ENCODE measurements at regions not wholly inside any gene's neighbourhood (a gene's known extent, or its start where the extent isn't known, plus 50 kb on each side); places are given as distances from the start of the nearest gene placed in this dataset.
"Not testable (repeated sequence)": the region's sequence is repeated elsewhere in the genome, so short reads cannot be mapped to it uniquely, and the experiment has no call there.

GRCh38 chr22:22165936-22166710, 78.5 kb upstream of the VPREB1 start:
- peak overlapping the region in 1 of 2 donors; percentile 82 for H3K27ac Mint-ChIP-seq
- ATAC-seq (replicated peaks) (no peak), DNase-seq (no peak)
- H3K27me3 Mint-ChIP-seq = peaks cover 6 to 26% of the 10 kb centered on the region in 2 donors
- peaks cover 3% of the 10 kb centered on the region for H3K36me3 Mint-ChIP-seq (ENCODE audit: insufficient read depth)
- no peaks in the 10 kb centered on the region for H3K9me3 Mint-ChIP-seq
- H3K4me1 Mint-ChIP-seq (ENCODE audit: low read depth in 2 of 2) = peaks cover 8 to 15% of the 10 kb centered on the region in 2 donors
- no peak overlapping the region for H3K4me3 Mint-ChIP-seq

GRCh38 chr22:22164541-22165272, 79.9 kb upstream of the VPREB1 start:
- no peak overlapping the region for H3K27ac Mint-ChIP-seq
- H3K9me3 Mint-ChIP-seq = no peaks in the 10 kb centered on the region
- DNase-seq (no peak), ATAC-seq (replicated peaks) (no peak)
- H3K4me1 Mint-ChIP-seq (ENCODE audit: low read depth in 2 of 2) = peaks cover 8 to 15% of the 10 kb centered on the region in 2 donors
- H3K4me3 Mint-ChIP-seq = no peak overlapping the region
- peaks cover 9 to 30% of the 10 kb centered on the region in 2 donors for H3K27me3 Mint-ChIP-seq
- H3K36me3 Mint-ChIP-seq (ENCODE audit: insufficient read depth) = peaks cover 3% of the 10 kb centered on the region

GRCh38 chr22:22161924-22162851, 82.4 kb upstream of the VPREB1 start:
- no peaks in the 10 kb centered on the region for H3K9me3 Mint-ChIP-seq
- DNase-seq (no peak), ATAC-seq (replicated peaks) (peak; percentile 45)
- H3K4me3 Mint-ChIP-seq = no peak overlapping the region
- no peak overlapping the region for H3K27ac Mint-ChIP-seq
- peaks cover 13 to 38% of the 10 kb centered on the region in 2 donors for H3K27me3 Mint-ChIP-seq
- H3K4me1 Mint-ChIP-seq (ENCODE audit: low read depth in 2 of 2) = peaks cover 0 to 3% of the 10 kb centered on the region in 2 donors
- peaks cover 3% of the 10 kb centered on the region for H3K36me3 Mint-ChIP-seq (ENCODE audit: insufficient read depth)

GRCh38 chr22:22160768-22161167, 83.8 kb upstream of the VPREB1 start:
- peaks cover 13 to 38% of the 10 kb centered on the region in 2 donors for H3K27me3 Mint-ChIP-seq
- not testable (repeated sequence) for H3K27ac Mint-ChIP-seq; ATAC-seq (replicated peaks)

GRCh38 chr22:22159384-22159783, 85.2 kb upstream of the VPREB1 start:
- DNase-seq (no peak), ATAC-seq (replicated peaks) (no peak)
- H3K27me3 Mint-ChIP-seq = peaks cover 13 to 42% of the 10 kb centered on the region in 2 donors
- H3K4me3 Mint-ChIP-seq = no peak overlapping the region
- no peaks in the 10 kb centered on the region for H3K9me3 Mint-ChIP-seq
- H3K36me3 Mint-ChIP-seq (ENCODE audit: insufficient read depth) = peaks cover 3% of the 10 kb centered on the region
- H3K27ac Mint-ChIP-seq = no peak overlapping the region
- H3K4me1 Mint-ChIP-seq (ENCODE audit: low read depth in 2 of 2) = peaks cover 3 to 9% of the 10 kb centered on the region in 2 donors

More at GRCh38 chr22:22160768-22161167, 83.8 kb upstream of the VPREB1 start:
- DNase-seq; H3K36me3 Mint-ChIP-seq (ENCODE audit: insufficient read depth); H3K4me3 Mint-ChIP-seq; H3K9me3 Mint-ChIP-seq; H3K4me1 Mint-ChIP-seq (ENCODE audit: low read depth in 2 of 2): not testable (repeated sequence)

- no peak for ATAC-seq (replicated peaks)
- DNase-seq = no peak
- peaks cover 3 to 9% of the 10 kb centered on the region in 2 donors for H3K4me1 Mint-ChIP-seq (ENCODE audit: low read depth in 2 of 2)
- peaks cover 13 to 41% of the 10 kb centered on the region in 2 donors for H3K27me3 Mint-ChIP-seq
- H3K9me3 Mint-ChIP-seq = no peaks in the 10 kb centered on the region
- peaks cover 2% of the 10 kb centered on the region for H3K36me3 Mint-ChIP-seq (ENCODE audit: insufficient read depth)
- no peak overlapping the region for H3K4me3 Mint-ChIP-seq
- H3K27ac Mint-ChIP-seq = no peak overlapping the region
Measured at GRCh38 chr22:22158965-22159364, 85.6 kb upstream of the VPREB1 start.

GRCh38 chr22:22158207-22158816, 86.3 kb upstream of the VPREB1 start:
- DNase-seq (no peak), ATAC-seq (replicated peaks) (no peak)
- Mint-ChIP-seq H3K4me3 (no peak overlapping the region), H3K9me3 (no peaks in the 10 kb centered on the region), H3K4me1 (ENCODE audit: low read depth in 2 of 2) (peaks cover 3 to 9% of the 10 kb centered on the region in 2 donors), H3K27me3 (peaks cover 12 to 34% of the 10 kb centered on the region in 2 donors), H3K36me3 (ENCODE audit: insufficient read depth) (peaks cover 2% of the 10 kb centered on the region), H3K27ac (no peak overlapping the region)

- Mint-ChIP-seq H3K4me3 (no peak overlapping the region), H3K36me3 (ENCODE audit: insufficient read depth) (peaks cover 2% of the 10 kb centered on the region), H3K9me3 (no peaks in the 10 kb centered on the region), H3K27me3 (peaks cover 7 to 29% of the 10 kb centered on the region in 2 donors), H3K27ac (peak overlapping the region in 1 of 2 donors; percentile 36), H3K4me1 (ENCODE audit: low read depth in 2 of 2) (peaks cover 3 to 9% of the 10 kb centered on the region in 2 donors)
- DNase-seq = no peak
- ATAC-seq (replicated peaks) = no peak
Measured at GRCh38 chr22:22157348-22157725, 87.2 kb upstream of the VPREB1 start.

GRCh38 chr22:22156716-22157347, 87.8 kb upstream of the VPREB1 start:
- Mint-ChIP-seq H3K27ac (peak overlapping the region in 1 of 2 donors; percentile 36), H3K36me3 (ENCODE audit: insufficient read depth) (peaks cover 2% of the 10 kb centered on the region), H3K27me3 (peaks cover 12 to 29% of the 10 kb centered on the region in 2 donors), H3K9me3 (no peaks in the 10 kb centered on the region), H3K4me3 (no peak overlapping the region), H3K4me1 (ENCODE audit: low read depth in 2 of 2) (peaks cover 3 to 9% of the 10 kb centered on the region in 2 donors)
- peak; percentile 89 for ATAC-seq (replicated peaks)
- DNase-seq = peak; percentile 59 to 64 (median 60)

GRCh38 chr22:22156348-22156715, 88.3 kb upstream of the VPREB1 start:
- no peak overlapping the region for H3K27ac Mint-ChIP-seq
- no peaks in the 10 kb centered on the region for H3K9me3 Mint-ChIP-seq
- peaks cover 3 to 9% of the 10 kb centered on the region in 2 donors for H3K4me1 Mint-ChIP-seq (ENCODE audit: low read depth in 2 of 2)

GRCh38 chr22:22155607-22156006, 89.0 kb upstream of the VPREB1 start:
- H3K27ac Mint-ChIP-seq = no peak overlapping the region
- H3K36me3 Mint-ChIP-seq (ENCODE audit: insufficient read depth) = peaks cover 2% of the 10 kb centered on the region
- no peak overlapping the region for H3K4me3 Mint-ChIP-seq
- peaks cover 22 to 40% of the 10 kb centered on the region in 2 donors for H3K27me3 Mint-ChIP-seq
- H3K9me3 Mint-ChIP-seq = no peaks in the 10 kb centered on the region
- peaks cover 3 to 9% of the 10 kb centered on the region in 2 donors for H3K4me1 Mint-ChIP-seq (ENCODE audit: low read depth in 2 of 2)
- no peak for DNase-seq
- no peak for ATAC-seq (replicated peaks)

More at GRCh38 chr22:22156348-22156715, 88.3 kb upstream of the VPREB1 start:
- peaks cover 17 to 34% of the 10 kb centered on the region in 2 donors for H3K27me3 Mint-ChIP-seq
- ATAC-seq (replicated peaks) (no peak), DNase-seq (no peak)
- H3K4me3 Mint-ChIP-seq = no peak overlapping the region
- peaks cover 2% of the 10 kb centered on the region for H3K36me3 Mint-ChIP-seq (ENCODE audit: insufficient read depth)

- Mint-ChIP-seq H3K9me3 (no peaks in the 10 kb centered on the region), H3K36me3 (ENCODE audit: insufficient read depth) (peaks cover 2% of the 10 kb centered on the region), H3K4me1 (ENCODE audit: low read depth in 2 of 2) (peaks cover 3 to 9% of the 10 kb centered on the region in 2 donors), H3K27ac (no peak overlapping the region), H3K27me3 (peaks cover 26 to 45% of the 10 kb centered on the region in 2 donors), H3K4me3 (no peak overlapping the region)
- no peak for ATAC-seq (replicated peaks)
- no peak for DNase-seq
Measured at GRCh38 chr22:22155146-22155545, 89.4 kb upstream of the VPREB1 start.

All from effector memory CD8-positive, alpha-beta T cell (primary cell).